Mucosa of descending colon (tissue), 3 donors: ENCODE measurements at regions not wholly inside any gene's neighbourhood (a gene's known extent, or its start where the extent isn't known, plus 50 kb on each side); places are given as distances from the start of the nearest gene placed in this dataset.

Experiments used
- ATAC-seq: fragments of 200-7000 bp; cut with Tn5 transposase; one replicate; pipeline ENCODE4 v1.9.1; 2020; ENCODE audit warnings: mild to moderate bottlenecking, moderate library complexity
- DNase-seq, 3 donors: peaks; one replicate each; pipeline ENCODE4 v3.0.0-alpha.2; 2020
- H3K36me3 ChIP-seq: fragments of 200-600 bp; one replicate; pipeline ENCODE4 v1.8.0; 2021; ENCODE audit warnings: low read depth, mild to moderate bottlenecking
- H3K4me1 ChIP-seq: fragments of 200-600 bp; one replicate; pipeline ENCODE4 v1.8.0; 2021; ENCODE audit warnings: low read depth, mild to moderate bottlenecking
- H3K4me3 ChIP-seq: fragments of 200-600 bp; one replicate; pipeline ENCODE4 v1.8.0; 2021; ENCODE audit warnings: mild to moderate bottlenecking
- H3K9me3 ChIP-seq: fragments of 200-600 bp; one replicate; pipeline ENCODE4 v1.8.0; 2021; ENCODE audit warnings: mild to moderate bottlenecking
- CTCF ChIP-seq: fragments of 200-600 bp; IDR thresholded peaks from one replicate; pipeline ENCODE4 v1.8.0; 2022; ENCODE audit warnings: antibody characterized with exemption, mild to moderate bottlenecking
- intact Hi-C, 2 donors: fragments of 100-400 bp; cut with DNase I in 1 of 2; cut with micrococcal nuclease in 1 of 2; formaldehyde crosslinking; loops; one replicate each; pipeline versions ENCODE4 v1.11.0 to v1.11.1; 2022; cut with DNase I, micrococcal nuclease
- donor health status: DM: no; HTN: no; CAD: no; lungs with moderate emphysema.
- donor health status: DM: no; HTN: no; CAD: no.
- donor health status: DM: no; HTN: yes; CAD: no.

DNA sequence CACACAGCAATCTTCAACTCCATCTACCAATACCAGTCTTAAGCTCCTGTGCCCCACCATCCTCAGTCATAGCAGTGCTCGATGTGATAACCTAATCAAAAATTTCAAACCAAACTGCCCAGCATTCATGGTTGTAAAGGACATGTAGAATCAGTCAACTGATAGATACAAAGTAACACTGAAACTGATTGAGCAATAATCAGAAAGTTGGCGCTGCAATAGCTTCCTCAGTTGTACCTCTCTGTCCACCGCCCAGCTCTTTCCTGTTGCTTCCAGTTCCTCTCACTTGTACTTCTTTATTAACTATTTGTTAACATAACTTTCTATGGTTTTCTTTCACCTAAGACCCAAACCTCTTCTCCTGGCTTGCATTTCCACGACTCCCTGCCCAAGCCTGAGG, 745.7 kb downstream of the PDCD6IP start:
- Histone ChIP-seq H3K4me3 (no peak overlapping the region), H3K4me1 (no peaks in the 10 kb centered on the region), H3K9me3 (no peaks in the 10 kb centered on the region), H3K36me3 (no peaks in the 10 kb centered on the region)
- intact Hi-C loops: no loop called here
- no peak for ATAC-seq
- TF ChIP-seq CTCF: no peak
- no peak for DNase-seq

DNA sequence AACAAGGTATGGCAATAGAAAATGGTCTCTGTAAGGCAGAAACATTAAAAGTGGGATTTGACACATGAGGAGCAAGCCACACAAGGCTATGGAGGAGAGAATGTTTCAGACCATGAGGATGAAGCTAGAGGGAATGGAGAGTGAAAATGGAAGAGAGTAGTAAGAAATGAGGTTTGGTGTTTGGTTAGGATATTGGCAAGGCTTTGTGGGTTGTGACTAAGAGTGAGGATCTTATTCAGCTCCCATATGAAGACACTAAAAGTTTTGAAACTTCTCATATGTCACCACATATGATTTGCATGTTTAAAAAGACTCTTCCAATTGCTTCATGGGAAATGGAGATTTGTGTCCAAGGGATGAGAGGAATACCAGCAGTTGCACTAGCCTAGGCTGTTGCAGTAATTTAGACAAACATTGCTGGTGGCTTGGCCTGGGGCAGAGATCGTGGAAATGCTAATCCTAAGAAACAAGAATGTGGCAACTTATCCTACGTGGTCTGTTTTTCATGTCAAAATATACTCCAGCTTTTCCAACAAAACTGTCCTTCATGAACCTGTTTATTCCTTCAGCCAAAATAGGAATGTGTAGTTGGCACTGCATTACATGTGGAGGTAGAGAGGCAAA, 749.0 kb downstream of the PDCD6IP start:
- intact Hi-C loops: no loop called here
- ATAC-seq (no peak), DNase-seq (no peak)
- no peaks in the 10 kb centered on the region for H3K36me3 ChIP-seq
- no peaks in the 10 kb centered on the region for H3K9me3 ChIP-seq
- H3K4me3 ChIP-seq: no peak overlapping the region
- no peak for TF ChIP-seq CTCF
- H3K4me1 ChIP-seq: no peaks in the 10 kb centered on the region

GRCh38 chr3:34567266-34567665, 768.8 kb downstream of the PDCD6IP start:
- DNase-seq: no peak
- Histone ChIP-seq H3K9me3 (no peaks in the 10 kb centered on the region), H3K4me1 (no peaks in the 10 kb centered on the region), H3K4me3 (no peak overlapping the region), H3K36me3 (no peaks in the 10 kb centered on the region)
- intact Hi-C loops: no loop called here
- no peak for TF ChIP-seq CTCF
- no peak for ATAC-seq

- ATAC-seq (no peak), DNase-seq (no peak)
- Histone ChIP-seq H3K36me3 (no peaks in the 10 kb centered on the region), H3K4me3 (no peak overlapping the region), H3K4me1 (no peaks in the 10 kb centered on the region), H3K9me3 (no peaks in the 10 kb centered on the region)
- no peak for TF ChIP-seq CTCF
- intact Hi-C loops: no loop called here
These were observed 770.3 kb downstream of the PDCD6IP start for GRCh38 chr3:34568766-34569165.

DNA sequence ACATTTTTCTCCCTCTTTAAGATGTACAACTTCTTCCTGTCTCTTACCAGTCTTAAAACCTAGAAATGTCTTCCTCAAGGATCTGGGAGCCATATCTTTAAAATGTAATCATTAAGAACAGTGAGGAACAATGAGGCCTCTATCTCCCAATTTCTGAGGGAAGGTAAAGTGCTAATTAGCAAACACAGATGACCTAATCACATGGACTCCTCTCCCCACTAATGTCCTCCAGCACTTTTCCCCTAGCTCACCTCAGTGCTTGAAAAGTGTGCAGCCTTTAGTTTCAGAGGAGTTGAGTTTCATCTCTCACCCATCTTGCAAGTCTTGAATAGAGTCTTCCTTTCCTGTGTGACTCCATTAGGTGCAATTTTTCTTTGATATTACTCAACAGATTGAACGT, 771.0 kb downstream of the PDCD6IP start:
- Histone ChIP-seq H3K4me3 (no peak overlapping the region), H3K4me1 (no peaks in the 10 kb centered on the region), H3K36me3 (no peaks in the 10 kb centered on the region), H3K9me3 (no peaks in the 10 kb centered on the region)
- DNase-seq: no peak
- intact Hi-C loops: no loop called here
- no peak for ATAC-seq
- no peak for TF ChIP-seq CTCF
